Heart left ventricle (tissue), 16 donors: ENCODE measurements at regions not wholly inside any gene's neighbourhood (a gene's known extent, or its start where the extent isn't known, plus 50 kb on each side); places are given as distances from the start of the nearest gene placed in this dataset.

Experiments
- ATAC-seq, 4 donors: fragments of 200-7000 bp; cut with Tn5 transposase; one replicate each; pipeline ENCODE4 v1.9.1; 2020 to 2022; ENCODE audit warnings: moderate library complexity in 4 of 4, mild to moderate bottlenecking in 3 of 4, moderate number of reproducible peaks in 1 of 4
- DNase-seq, 5 donors: peaks; one replicate each; pipeline ENCODE4 v3.0.0-alpha.2; 2020
- H3K27ac ChIP-seq, 12 donors: fragments of 200-600 bp; sonication (generic) in 4 of 12; one replicate each; pipeline versions ENCODE4 v1.5.0 to v1.8.0; 2016 to 2022; ENCODE audit warnings: mild to moderate bottlenecking in 2 of 12
- H3K27me3 ChIP-seq, 9 donors: fragments of 200-600 bp; sonication (generic) in 2 of 9; one replicate each; pipeline versions ENCODE4 v1.5.1 to v1.8.0; 2016 to 2022; ENCODE audit warnings: mild to moderate bottlenecking in 3 of 9
- H3K36me3 ChIP-seq, 9 donors: fragments of 200-600 bp; sonication (generic) in 2 of 9; one replicate each; pipeline versions ENCODE4 v1.5.0 to v1.8.0; 2018 to 2022; ENCODE audit warnings: mild to moderate bottlenecking in 2 of 9
- H3K4me1 ChIP-seq, 12 donors: fragments of 200-600 bp; sonication (generic) in 4 of 12; one replicate each; pipeline versions ENCODE4 v1.5.0 to v1.8.0; 2016 to 2022; ENCODE audit warnings: mild to moderate bottlenecking in 3 of 12
- H3K4me3 ChIP-seq, 12 donors: fragments of 200-600 bp; sonication (generic) in 4 of 12; one replicate each; pipeline versions ENCODE4 v1.5.0 to v1.8.0; 2017 to 2022; ENCODE audit warnings: mild to moderate bottlenecking in 9 of 12, moderate library complexity in 4 of 12
- H3K9me3 ChIP-seq, 12 donors: fragments of 200-600 bp; sonication (generic) in 4 of 12; one replicate each; pipeline versions ENCODE4 v1.5.0 to v1.8.0; 2016 to 2022; ENCODE audit warnings: mild to moderate bottlenecking in 1 of 12
- CTCF ChIP-seq, 12 donors: fragments of 200-600 bp; sonication (generic) in 4 of 12; IDR thresholded peaks; one replicate each; pipeline versions ENCODE4 v1.5.0 to v1.8.0; 2018 to 2022; ENCODE audit warnings: antibody characterized with exemption in 12 of 12, mild to moderate bottlenecking in 5 of 12
- POLR2A ChIP-seq, 2 donors: fragments of 450-650 bp; IDR thresholded peaks; one replicate each; pipeline ENCODE4 v1.6.1; 2017; ENCODE audit warnings: antibody characterized with exemption in 2 of 2, mild to moderate bottlenecking in 2 of 2, moderate library complexity in 2 of 2
- WGBS, 4 donors: extraction: QIAGEN DNeasy Blood & Tissue Kit in 2 of 4; methylation state at CpG; one replicate each; pipeline versions ENCODE4 v1.1.5 to v1.1.7; 2013 to 2018; 5-methylcytosine and 5-hydroxymethylcytosine counted together
- intact Hi-C, 10 donors: fragments of 100-400 bp; cut with DNase I; formaldehyde crosslinking; loops; one replicate each; pipeline versions ENCODE4 v1.11.1 to v1.14.2; 2022
- donor health status: ischemic (EF 13 %, LVEDD 7.1; RV severe dilation, severe dysfunction).
- donor health status: healthy with polysubstance abuse.
- donor health status: DM: no; HTN: yes; CAD: no.
- donor health status: DM: no; HTN: no; CAD: no.
- donor health status: ischemic (EF 25% LVEDD 6.9; RV normal size, moderate dysfunction).
- donor health status: ischemic (EF 25% LVEDD 5.7; RV mildly dilated, moderate dysfunction).
- donor health status: healthy.
- donor health status: DM: yes; HTN: yes; CAD: no.
- donor health status: ischemic (EF 35%, LVEDD 5.7; RV mildly dilated, moderate dysfunction).
- donor health status: nonischemic (EF 11% LVEDD 7.7; RV severe dilation, severe dysfunction).
- donor health status: DM: yes; HTN: yes; CAD: no.
- donor health status: PGD.
- donor health status: ischemic (EF 29% LVEDD 5.4; RV normal size, mild dysfunction).
- donor health status: nonischemic (EF 23%, LVEDD 6.1; RV moderate dilation, normal function).

GRCh38 chr10:4440260-4440659 is 385.7 kb upstream of the AKR1E2 start:
- DNase-seq, result no peak
- peaks cover 0 to 30% (median 4%) of the 10 kb centered on the region in 12 donors for H3K9me3 ChIP-seq
- 94 to 96% (median 94%) methylated on average over 5 of the region's 5 CpGs for WGBS, 4 donors
- H3K4me1 ChIP-seq, result no peaks in the 10 kb centered on the region
- no peaks in the 10 kb centered on the region for H3K27me3 ChIP-seq
- no peaks in the 10 kb centered on the region for H3K36me3 ChIP-seq
- H3K27ac ChIP-seq, result no peak overlapping the region
- no peak overlapping the region for H3K4me3 ChIP-seq
- ATAC-seq, result no peak
- intact Hi-C loops, result no loop called here
- TF ChIP-seq POLR2A (IDR thresholded peaks at IDR 0.05) (no peak), CTCF (IDR thresholded peaks at IDR 0.05) (no peak)

GRCh38 chr10:4437791-4438190 is 388.2 kb upstream of the AKR1E2 start:
- intact Hi-C loops, result no loop called here
- Histone ChIP-seq H3K36me3 (no peaks in the 10 kb centered on the region), H3K4me1 (no peaks in the 10 kb centered on the region), H3K4me3 (no peak overlapping the region), H3K27ac (no peak overlapping the region), H3K27me3 (no peaks in the 10 kb centered on the region), H3K9me3 (peaks cover 0 to 11% (median 0%) of the 10 kb centered on the region in 12 donors)
- TF ChIP-seq CTCF (IDR thresholded peaks at IDR 0.05), result no peak
- TF ChIP-seq POLR2A (IDR thresholded peaks at IDR 0.05), result no peak
- WGBS, 4 donors, result 87 to 98% (median 89%) methylated on average over 1 of the region's 1 CpG
- ATAC-seq (no peak), DNase-seq (no peak)

- DNase-seq, result no peak
- WGBS, 4 donors, result 91 to 93% (median 92%) methylated on average over 7 of the region's 7 CpGs
- Histone ChIP-seq H3K9me3 (peaks cover 0 to 6% (median 0%) of the 10 kb centered on the region in 12 donors), H3K36me3 (no peaks in the 10 kb centered on the region), H3K27me3 (no peaks in the 10 kb centered on the region), H3K27ac (no peak overlapping the region), H3K4me3 (no peak overlapping the region), H3K4me1 (no peaks in the 10 kb centered on the region)
- no peak for ATAC-seq
- TF ChIP-seq POLR2A (IDR thresholded peaks at IDR 0.05), result no peak
- TF ChIP-seq CTCF (IDR thresholded peaks at IDR 0.05), result no peak
- intact Hi-C loops, result no loop called here
These were observed 388.9 kb upstream of the AKR1E2 start for GRCh38 chr10:4437061-4437460.

- Histone ChIP-seq H3K27ac (no peak overlapping the region), H3K27me3 (no peaks in the 10 kb centered on the region), H3K36me3 (no peaks in the 10 kb centered on the region), H3K9me3 (no peaks in the 10 kb centered on the region), H3K4me1 (no peaks in the 10 kb centered on the region), H3K4me3 (no peak overlapping the region)
- TF ChIP-seq CTCF (IDR thresholded peaks at IDR 0.05) (no peak), POLR2A (IDR thresholded peaks at IDR 0.05) (no peak)
- no peak for ATAC-seq
- DNase-seq, result no peak
- intact Hi-C loops, result no loop called here
These were observed 389.9 kb upstream of the AKR1E2 start for GRCh38 chr10:4436103-4436502.
